ACC112 (cell line): ENCODE measurements at regions not wholly inside any gene's neighbourhood (a gene's known extent, or its start where the extent isn't known, plus 50 kb on each side); places are given as distances from the start of the nearest gene placed in this dataset.
"Not testable (repeated sequence)": the region's sequence is repeated elsewhere in the genome, so short reads cannot be mapped to it uniquely, and the experiment has no call there.

Source experiments
- H2AFZ ChIP-seq: fragments of 200-600 bp; sonication (generic); one replicate; pipeline ENCODE4 v1.6.0; 2017; ENCODE audit warnings: antibody characterized with exemption, low read length; ENCODE audit not compliant: unreplicated experiment
- H3K27ac ChIP-seq: fragments of 200-600 bp; sonication (generic); 2 replicates; pipeline ENCODE4 v1.5.1; 2014; ENCODE audit warnings: low read depth, mild to moderate bottlenecking, antibody characterized with exemption, low read length, moderate library complexity
- H3K27me3 ChIP-seq: fragments of 200-600 bp; sonication (generic); 2 replicates; pipeline ENCODE4 v1.6.1; 2014; ENCODE audit warnings: mild to moderate bottlenecking, antibody characterized with exemption, low read length, moderate library complexity, mixed read lengths; ENCODE audit not compliant: insufficient read depth
- H3K36me3 ChIP-seq: fragments of 200-600 bp; sonication (generic); 2 replicates; pipeline ENCODE4 v1.6.1; 2016; ENCODE audit warnings: mild to moderate bottlenecking, antibody characterized with exemption, low read length, moderate library complexity, mixed read lengths; ENCODE audit not compliant: insufficient read depth
- H3K4me1 ChIP-seq: fragments of 200-600 bp; sonication (generic); one replicate; pipeline ENCODE4 v1.6.1; 2016; ENCODE audit warnings: low read length, mixed read lengths; ENCODE audit not compliant: insufficient read depth, unreplicated experiment, control insufficient read depth
- H3K4me3 ChIP-seq: fragments of 200-600 bp; sonication (generic); 2 replicates; pipeline ENCODE4 v1.5.1; 2014; ENCODE audit warnings: mild to moderate bottlenecking, low read depth, low read length
- H3K79me2 ChIP-seq: fragments of 200-600 bp; sonication (generic); one replicate; pipeline ENCODE4 v1.6.0; 2016; ENCODE audit warnings: low read length; ENCODE audit not compliant: control insufficient read depth, unreplicated experiment, insufficient read depth

GRCh38 chr6:103107985-103108384 lies 1714.5 kb downstream of the GRIK2 start:
- no peak overlapping the region for H3K4me3 ChIP-seq
- no peak overlapping the region for H2AFZ ChIP-seq
- no peaks in the 10 kb centered on the region for H3K27me3 ChIP-seq
- no peaks in the 10 kb centered on the region for H3K79me2 ChIP-seq
- H3K4me1 ChIP-seq, result no peaks in the 10 kb centered on the region
- H3K36me3 ChIP-seq, result no peaks in the 10 kb centered on the region
- H3K27ac ChIP-seq, result no peak overlapping the region

- Histone ChIP-seq H3K27ac (no peak overlapping the region), H3K79me2 (no peaks in the 10 kb centered on the region), H2AFZ (no peak overlapping the region), H3K27me3 (no peaks in the 10 kb centered on the region), H3K4me3 (no peak overlapping the region), H3K36me3 (no peaks in the 10 kb centered on the region), H3K4me1 (no peaks in the 10 kb centered on the region)
Measured at GRCh38 chr6:103105686-103106085, 1712.2 kb downstream of the GRIK2 start.

GRCh38 chr6:103101267-103101666 lies 1707.8 kb downstream of the GRIK2 start:
- Histone ChIP-seq H3K79me2 (no peaks in the 10 kb centered on the region), H3K27ac (no peak overlapping the region), H3K4me1 (no peaks in the 10 kb centered on the region), H2AFZ (no peak overlapping the region), H3K4me3 (no peak overlapping the region), H3K27me3 (no peaks in the 10 kb centered on the region), H3K36me3 (no peaks in the 10 kb centered on the region)

- not testable (repeated sequence) for H3K27me3 ChIP-seq, H3K27ac ChIP-seq, H3K4me3 ChIP-seq, H2AFZ ChIP-seq, H3K36me3 ChIP-seq, H3K4me1 ChIP-seq, H3K79me2 ChIP-seq
Measured at GRCh38 chr6:103092414-103092813, 1698.9 kb downstream of the GRIK2 start.

- Histone ChIP-seq H3K4me3 (no peak overlapping the region), H3K4me1 (no peaks in the 10 kb centered on the region), H3K36me3 (no peaks in the 10 kb centered on the region), H2AFZ (no peak overlapping the region), H3K27me3 (no peaks in the 10 kb centered on the region), H3K79me2 (no peaks in the 10 kb centered on the region), H3K27ac (no peak overlapping the region)
Measured at GRCh38 chr6:103085801-103086200, 1692.3 kb downstream of the GRIK2 start.

GRCh38 chr6:103081876-103082630 lies 1688.5 kb downstream of the GRIK2 start:
- no peaks in the 10 kb centered on the region for H3K36me3 ChIP-seq
- H2AFZ ChIP-seq, result no peak overlapping the region
- H3K27ac ChIP-seq, result no peak overlapping the region

GRCh38 chr6:103081126-103081525 lies 1687.6 kb downstream of the GRIK2 start:
- Histone ChIP-seq H3K27me3 (no peaks in the 10 kb centered on the region), H3K4me3 (no peak overlapping the region), H3K36me3 (no peaks in the 10 kb centered on the region), H3K27ac (no peak overlapping the region), H2AFZ (no peak overlapping the region), H3K4me1 (no peaks in the 10 kb centered on the region), H3K79me2 (no peaks in the 10 kb centered on the region)

More at GRCh38 chr6:103081876-103082630, 1688.5 kb downstream of the GRIK2 start:
- Histone ChIP-seq H3K27me3 (no peaks in the 10 kb centered on the region), H3K4me3 (no peak overlapping the region), H3K4me1 (no peaks in the 10 kb centered on the region), H3K79me2 (no peaks in the 10 kb centered on the region)

- H3K79me2 ChIP-seq, result no peaks in the 10 kb centered on the region
- no peaks in the 10 kb centered on the region for H3K4me1 ChIP-seq
- no peak overlapping the region for H3K27ac ChIP-seq
- H3K36me3 ChIP-seq, result no peaks in the 10 kb centered on the region
- H3K27me3 ChIP-seq, result no peaks in the 10 kb centered on the region
- no peak overlapping the region for H3K4me3 ChIP-seq
- no peak overlapping the region for H2AFZ ChIP-seq
Measured at GRCh38 chr6:103080497-103080896, 1687.0 kb downstream of the GRIK2 start.

- no peak overlapping the region for H3K4me3 ChIP-seq
- H3K27me3 ChIP-seq, result no peaks in the 10 kb centered on the region
- no peaks in the 10 kb centered on the region for H3K79me2 ChIP-seq
- no peak overlapping the region for H3K27ac ChIP-seq
- no peak overlapping the region for H2AFZ ChIP-seq
- no peaks in the 10 kb centered on the region for H3K36me3 ChIP-seq
- no peaks in the 10 kb centered on the region for H3K4me1 ChIP-seq
Measured at GRCh38 chr6:103079867-103080266, 1686.4 kb downstream of the GRIK2 start.

- H3K27me3 ChIP-seq, result no peaks in the 10 kb centered on the region
- no peaks in the 10 kb centered on the region for H3K36me3 ChIP-seq
Measured at GRCh38 chr6:103062136-103062535, 1668.6 kb downstream of the GRIK2 start.

GRCh38 chr6:103047567-103047966 lies 1654.1 kb downstream of the GRIK2 start:
- no peak overlapping the region for H3K4me3 ChIP-seq
- H3K27me3 ChIP-seq, result no peaks in the 10 kb centered on the region
- H3K27ac ChIP-seq, result no peak overlapping the region
- no peaks in the 10 kb centered on the region for H3K4me1 ChIP-seq
- H2AFZ ChIP-seq, result no peak overlapping the region
- no peaks in the 10 kb centered on the region for H3K79me2 ChIP-seq
- no peaks in the 10 kb centered on the region for H3K36me3 ChIP-seq

More at GRCh38 chr6:103062136-103062535, 1668.6 kb downstream of the GRIK2 start:
- Histone ChIP-seq H3K4me3 (no peak overlapping the region), H2AFZ (no peak overlapping the region), H3K27ac (no peak overlapping the region), H3K4me1 (no peaks in the 10 kb centered on the region), H3K79me2 (no peaks in the 10 kb centered on the region)
